Adipocyte (in vitro differentiated cells): ENCODE measurements at regions not wholly inside any gene's neighbourhood (a gene's known extent, or its start where the extent isn't known, plus 50 kb on each side); places are given as distances from the start of the nearest gene placed in this dataset.

Source experiments
- DNase-seq: peaks from one replicate; pipeline ENCODE4 v3.0.0-alpha.2; 2015; ENCODE audit warnings: low read depth
- H3K27me3 ChIP-seq: replicated peaks from 2 replicates; pipeline ENCODE4 v1.7.0; 2013; ENCODE audit warnings: mild to moderate bottlenecking, low read length, moderate library complexity; ENCODE audit not compliant: control insufficient read depth, insufficient read depth
- H3K36me3 ChIP-seq: 2 replicates; pipeline ENCODE4 v1.7.0; 2013; ENCODE audit warnings: low read length, mild to moderate bottlenecking, moderate library complexity; ENCODE audit not compliant: control insufficient read depth, insufficient read depth, severe bottlenecking
- H3K4me1 ChIP-seq: 2 replicates; pipeline ENCODE4 v1.7.0; 2013; ENCODE audit warnings: mild to moderate bottlenecking, low read length, moderate library complexity; ENCODE audit not compliant: control insufficient read depth, insufficient read depth
- H3K4me3 ChIP-seq: 2 replicates; pipeline ENCODE4 v1.7.0; 2013; ENCODE audit warnings: mild to moderate bottlenecking, low read length, moderate library complexity
- H3K9ac ChIP-seq: 2 replicates; pipeline ENCODE4 v1.7.0; 2013; ENCODE audit warnings: mild to moderate bottlenecking, low read length, moderate library complexity
- H3K9me3 ChIP-seq: 2 replicates; pipeline ENCODE4 v1.7.0; 2013; ENCODE audit warnings: mild to moderate bottlenecking, low read length, moderate library complexity; ENCODE audit not compliant: control insufficient read depth

DNA sequence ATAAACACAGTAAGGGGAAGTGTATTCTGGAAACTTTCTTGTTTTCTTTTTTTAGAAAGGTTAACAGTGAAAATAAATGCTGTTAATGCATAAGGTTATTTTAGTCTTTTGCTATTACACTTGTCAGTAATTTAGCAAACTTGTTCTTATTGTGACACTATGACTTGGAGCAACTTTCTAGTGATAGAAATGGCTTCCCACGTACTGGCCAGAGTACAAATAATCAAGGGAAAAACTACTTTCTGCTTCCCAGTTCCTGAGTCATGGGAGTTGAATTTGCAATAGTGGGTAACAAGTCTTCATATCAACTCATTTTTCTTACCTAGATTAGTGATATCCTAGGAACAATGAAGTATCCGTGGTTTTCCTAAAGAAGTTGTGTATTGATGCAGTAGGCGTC, 1072.3 kb downstream of the FLRT2 start:
- no peak for DNase-seq
- no peak overlapping the region for H3K4me3 ChIP-seq
- H3K9ac ChIP-seq: no peak overlapping the region
- peaks cover 11% of the 10 kb centered on the region for H3K4me1 ChIP-seq
- no peaks in the 10 kb centered on the region for H3K36me3 ChIP-seq
- H3K9me3 ChIP-seq: no peaks in the 10 kb centered on the region
- H3K27me3 ChIP-seq: no peaks in the 10 kb centered on the region

GRCh38 chr14:86601813-86602212, 1071.9 kb downstream of the FLRT2 start:
- peaks cover 11% of the 10 kb centered on the region for H3K4me1 ChIP-seq
- no peaks in the 10 kb centered on the region for H3K9me3 ChIP-seq
- DNase-seq: no peak
- H3K4me3 ChIP-seq: no peak overlapping the region
- H3K9ac ChIP-seq: no peak overlapping the region
- H3K27me3 ChIP-seq: no peaks in the 10 kb centered on the region
- no peaks in the 10 kb centered on the region for H3K36me3 ChIP-seq

DNA sequence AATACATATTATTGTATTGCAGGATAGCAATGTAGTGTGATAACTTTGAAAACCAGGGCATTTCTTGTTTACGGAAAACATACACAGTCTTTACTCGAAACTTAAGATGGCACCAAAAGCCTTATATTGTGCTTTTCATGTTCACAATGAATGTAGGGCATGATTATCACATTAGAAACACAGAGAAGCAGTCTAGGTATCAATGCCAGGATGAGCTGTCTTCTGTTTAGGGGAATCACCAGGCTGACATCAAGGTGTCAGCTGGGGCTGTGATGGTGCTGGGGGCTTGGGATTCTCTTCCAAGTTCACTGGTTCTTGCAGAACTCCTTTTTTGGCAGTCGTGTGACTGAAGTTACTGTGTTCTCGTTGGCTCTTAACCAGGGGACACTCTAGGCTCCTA, 1067.3 kb downstream of the FLRT2 start:
- no peak overlapping the region for H3K4me3 ChIP-seq
- no peaks in the 10 kb centered on the region for H3K36me3 ChIP-seq
- no peak for DNase-seq
- no peak overlapping the region for H3K9ac ChIP-seq
- peaks cover 5% of the 10 kb centered on the region for H3K4me1 ChIP-seq
- no peaks in the 10 kb centered on the region for H3K9me3 ChIP-seq
- H3K27me3 ChIP-seq: no peaks in the 10 kb centered on the region

- Histone ChIP-seq H3K4me3 (no peak overlapping the region), H3K4me1 (no peaks in the 10 kb centered on the region), H3K27me3 (no peaks in the 10 kb centered on the region), H3K9ac (no peak overlapping the region), H3K36me3 (no peaks in the 10 kb centered on the region), H3K9me3 (no peaks in the 10 kb centered on the region)
- no peak for DNase-seq
Observed at GRCh38 chr14:86596024-86596423, 1066.1 kb downstream of the FLRT2 start.

DNA sequence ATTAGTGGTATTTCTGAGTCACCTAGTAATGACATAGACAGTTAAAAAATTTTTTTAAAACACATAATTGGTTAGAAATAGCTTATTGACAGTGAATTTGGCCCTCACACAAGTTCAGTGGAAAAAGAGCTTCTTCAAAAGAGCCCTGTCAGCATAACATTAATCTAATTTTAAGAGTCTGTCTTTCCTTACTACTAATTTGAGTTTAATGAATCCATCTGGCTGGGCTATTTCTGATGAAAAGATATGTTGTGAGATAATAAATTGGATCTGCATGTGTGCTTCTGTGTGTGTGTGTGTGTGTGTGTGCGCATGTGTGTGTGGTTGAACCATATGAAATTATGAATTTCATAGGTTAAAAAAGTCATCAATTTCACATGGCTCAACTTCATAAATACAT, 1045.2 kb downstream of the FLRT2 start:
- no peak overlapping the region for H3K4me3 ChIP-seq
- peaks cover 8% of the 10 kb centered on the region for H3K9me3 ChIP-seq
- DNase-seq: no peak

DNA sequence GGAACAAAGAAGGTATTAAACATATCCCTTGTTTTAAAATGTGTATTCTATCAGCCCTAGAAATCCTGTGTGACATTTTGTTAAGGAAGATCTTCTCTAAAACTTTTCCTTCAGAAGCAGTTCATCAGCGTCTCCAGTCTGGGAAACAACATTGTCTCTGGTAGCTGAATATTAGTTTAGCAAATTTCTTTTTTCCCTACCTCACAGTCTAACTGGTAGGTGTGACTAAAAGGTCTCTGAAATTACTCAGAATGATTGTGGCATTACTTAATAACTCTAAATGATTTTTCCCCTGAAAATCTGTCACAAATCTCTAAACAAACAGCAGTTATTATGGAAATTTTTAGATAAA, 1044.8 kb downstream of the FLRT2 start:
- Histone ChIP-seq H3K36me3 (no peaks in the 10 kb centered on the region), H3K4me1 (peaks cover 8% of the 10 kb centered on the region), H3K9me3 (peaks cover 12% of the 10 kb centered on the region), H3K9ac (no peak overlapping the region), H3K27me3 (no peaks in the 10 kb centered on the region), H3K4me3 (no peak overlapping the region)
- DNase-seq: no peak

More for the DNA sequence above, 1045.2 kb downstream of the FLRT2 start:
- no peaks in the 10 kb centered on the region for H3K27me3 ChIP-seq
- no peaks in the 10 kb centered on the region for H3K36me3 ChIP-seq
- H3K9ac ChIP-seq: no peak overlapping the region
- peaks cover 8% of the 10 kb centered on the region for H3K4me1 ChIP-seq

- Histone ChIP-seq H3K4me3 (no peak overlapping the region), H3K9me3 (peaks cover 15% of the 10 kb centered on the region), H3K4me1 (peaks cover 8% of the 10 kb centered on the region), H3K9ac (no peak overlapping the region), H3K27me3 (no peaks in the 10 kb centered on the region), H3K36me3 (no peaks in the 10 kb centered on the region)
- peak; percentile 63 for DNase-seq
Observed at GRCh38 chr14:86574051-86574777, 1044.3 kb downstream of the FLRT2 start.

DNA sequence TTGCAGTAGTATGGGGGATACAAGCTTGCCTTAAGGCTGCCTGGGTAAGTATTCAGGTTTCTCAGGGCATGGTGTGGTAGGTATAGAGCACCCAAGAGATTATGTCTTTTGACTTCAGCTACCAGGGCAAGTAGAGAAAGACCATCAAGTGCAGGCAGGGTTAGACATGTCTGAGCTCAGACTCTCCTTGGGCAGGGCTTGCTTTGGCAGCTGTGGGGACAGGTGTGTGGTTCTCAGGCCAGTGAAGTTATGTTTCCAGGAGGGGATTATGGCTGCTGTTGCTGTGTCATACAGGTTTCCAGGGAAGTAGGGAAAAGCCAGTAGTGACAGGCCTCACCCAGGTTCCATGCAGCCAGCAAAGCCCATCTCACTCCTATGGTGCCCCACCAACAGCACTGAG, 1040.4 kb downstream of the FLRT2 start:
- Histone ChIP-seq H3K27me3 (no peaks in the 10 kb centered on the region), H3K9ac (no peak overlapping the region), H3K4me3 (no peak overlapping the region), H3K36me3 (no peaks in the 10 kb centered on the region), H3K9me3 (peaks cover 21% of the 10 kb centered on the region), H3K4me1 (peaks cover 7% of the 10 kb centered on the region)
- no peak for DNase-seq

- Histone ChIP-seq H3K9ac (no peak overlapping the region), H3K36me3 (no peaks in the 10 kb centered on the region), H3K27me3 (no peaks in the 10 kb centered on the region), H3K4me1 (no peaks in the 10 kb centered on the region), H3K9me3 (no peaks in the 10 kb centered on the region), H3K4me3 (no peak overlapping the region)
- peak; percentile 54 for DNase-seq
Observed at GRCh38 chr14:86543521-86543920, 1013.6 kb downstream of the FLRT2 start.

DNA sequence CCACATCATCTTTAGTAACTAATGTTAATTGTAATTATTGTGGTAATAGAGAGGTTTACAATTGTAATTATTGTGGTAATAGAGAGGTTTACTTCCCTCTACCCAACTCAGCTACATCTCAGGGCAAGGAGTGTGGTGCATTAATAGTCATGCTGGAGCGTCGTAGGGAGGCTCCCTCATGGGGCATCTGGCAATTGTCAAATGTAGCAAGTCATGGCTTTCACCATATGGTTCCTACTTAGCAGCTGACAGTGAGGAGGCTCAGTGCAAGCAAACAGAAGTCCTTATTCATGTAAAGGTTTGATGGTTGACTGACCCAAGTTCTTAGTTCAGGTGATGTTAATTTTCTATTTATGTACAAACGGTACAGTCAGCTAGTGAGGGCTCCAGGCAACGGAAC, 1012.0 kb downstream of the FLRT2 start:
- H3K9ac ChIP-seq: no peak overlapping the region
- no peaks in the 10 kb centered on the region for H3K36me3 ChIP-seq
- no peaks in the 10 kb centered on the region for H3K27me3 ChIP-seq
- no peak overlapping the region for H3K4me3 ChIP-seq
- no peaks in the 10 kb centered on the region for H3K9me3 ChIP-seq
- no peak for DNase-seq
- no peaks in the 10 kb centered on the region for H3K4me1 ChIP-seq

DNA sequence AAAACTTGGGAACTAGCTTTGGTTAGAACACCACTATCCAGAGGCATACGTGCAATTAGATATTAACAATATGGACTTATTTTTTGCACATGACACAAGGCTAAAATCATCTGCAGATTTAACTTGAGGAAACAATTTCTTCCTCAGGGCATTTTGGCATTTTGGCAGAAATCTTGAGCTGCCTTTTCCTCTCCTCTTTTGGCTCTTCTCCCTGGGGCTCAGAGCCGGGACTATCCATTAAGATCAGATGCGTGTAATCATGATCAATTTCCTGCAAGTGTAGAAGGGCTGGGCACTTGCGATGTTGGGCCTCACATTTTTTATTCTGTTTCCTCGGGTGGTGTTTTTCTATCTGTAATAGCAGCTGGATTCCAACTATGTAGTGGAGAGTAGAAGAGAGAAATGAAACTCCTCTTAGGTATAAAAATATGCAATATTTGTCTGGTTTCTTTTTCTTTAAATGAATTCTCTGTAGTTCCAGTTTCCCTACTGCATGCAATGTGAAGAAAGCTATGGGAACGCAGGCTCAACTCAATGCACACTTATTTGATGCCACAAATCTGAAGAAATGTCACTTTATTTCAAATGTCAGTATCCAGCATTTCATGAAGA, 1010.8 kb downstream of the FLRT2 start:
- Histone ChIP-seq H3K9ac (no peak overlapping the region), H3K9me3 (no peaks in the 10 kb centered on the region), H3K4me3 (no peak overlapping the region), H3K36me3 (no peaks in the 10 kb centered on the region), H3K27me3 (no peaks in the 10 kb centered on the region), H3K4me1 (no peaks in the 10 kb centered on the region)
- DNase-seq: peak; percentile 66
